ENCODE measurements at regions not wholly inside any gene's neighbourhood (a gene's known extent, or its start where the extent isn't known, plus 50 kb on each side); places are given as distances from the start of the nearest gene placed in this dataset.

GRCh38 chr1:30609336-30609998 lies 113.9 kb downstream of the MATN1 start:
- Histone ChIP-seq H3K36me3 (no peaks in the 10 kb centered on the region), H3K27ac (no peak overlapping the region), H3K27me3 (no peaks in the 10 kb centered on the region), H3K4me1 (no peaks in the 10 kb centered on the region), H3K9me3 (replicated peaks) (0 out of 2 replicates have a peak, but pooled peaks cover 3% of the 10 kb centered on the region), H3K4me3 (no peak overlapping the region)
- no peak for DNase-seq

DNA sequence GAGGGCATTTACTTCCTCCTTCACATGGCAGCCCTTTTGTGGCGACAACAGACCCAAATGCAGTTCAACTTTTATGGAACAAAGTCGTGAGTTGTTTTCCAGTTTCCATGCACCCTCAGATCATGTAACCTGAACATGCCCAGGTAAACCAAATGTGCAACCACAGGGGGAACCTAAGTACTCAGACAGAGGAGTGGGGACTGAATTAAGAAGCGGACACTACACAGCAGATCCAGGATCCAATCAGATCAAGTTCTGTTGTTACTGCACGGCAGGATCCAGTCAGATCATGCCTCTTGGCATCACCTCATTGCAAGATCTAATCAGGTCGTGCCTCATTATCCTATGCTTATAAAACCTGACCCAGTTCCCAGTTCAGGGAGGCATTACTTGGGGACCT lies 115.7 kb downstream of the MATN1 start:
- Histone ChIP-seq H3K27ac (no peak overlapping the region), H3K27me3 (no peaks in the 10 kb centered on the region), H3K4me1 (no peaks in the 10 kb centered on the region), H3K4me3 (no peak overlapping the region), H3K36me3 (no peaks in the 10 kb centered on the region), H3K9me3 (replicated peaks) (no peaks in the 10 kb centered on the region)
- no peak for DNase-seq

GRCh38 chr1:30606166-30606565 lies 117.2 kb downstream of the MATN1 start:
- no peaks in the 10 kb centered on the region for H3K9me3 ChIP-seq (replicated peaks)
- H3K36me3 ChIP-seq, result no peaks in the 10 kb centered on the region
- no peak overlapping the region for H3K4me3 ChIP-seq
- no peak for DNase-seq
- no peaks in the 10 kb centered on the region for H3K4me1 ChIP-seq
- no peaks in the 10 kb centered on the region for H3K27me3 ChIP-seq
- no peak overlapping the region for H3K27ac ChIP-seq

DNA sequence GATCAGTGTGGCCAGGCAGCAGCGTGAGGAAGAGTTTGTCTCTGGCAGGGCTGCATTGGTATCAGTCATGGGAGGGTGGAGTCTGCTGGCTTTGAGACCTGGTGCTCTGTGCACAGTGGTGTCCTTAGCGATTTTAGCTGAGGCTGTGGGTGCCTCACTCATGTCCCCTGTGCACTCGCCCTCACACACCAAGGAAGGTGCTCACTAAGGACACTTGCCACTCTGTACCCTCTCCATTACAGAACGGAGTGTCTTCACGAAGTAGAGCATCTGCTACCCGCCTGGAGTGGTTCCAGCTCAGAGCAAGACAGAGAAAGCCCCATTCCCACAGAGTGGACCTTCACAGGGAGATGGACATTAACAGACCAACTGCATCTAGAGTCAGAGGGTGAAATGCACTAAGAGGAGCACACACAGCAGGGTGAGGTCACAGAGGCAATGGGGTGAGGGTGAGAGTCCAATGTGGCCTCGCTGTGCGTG lies 117.9 kb downstream of the MATN1 start:
- Histone ChIP-seq H3K9me3 (replicated peaks) (no peaks in the 10 kb centered on the region), H3K4me3 (no peak overlapping the region), H3K27ac (no peak overlapping the region), H3K4me1 (no peaks in the 10 kb centered on the region), H3K36me3 (no peaks in the 10 kb centered on the region), H3K27me3 (no peaks in the 10 kb centered on the region)
- DNase-seq, result no peak

GRCh38 chr1:30604801-30605440 lies 118.5 kb downstream of the MATN1 start:
- Histone ChIP-seq H3K9me3 (replicated peaks) (no peaks in the 10 kb centered on the region), H3K27me3 (no peaks in the 10 kb centered on the region), H3K36me3 (no peaks in the 10 kb centered on the region), H3K4me3 (no peak overlapping the region), H3K27ac (no peak overlapping the region), H3K4me1 (no peaks in the 10 kb centered on the region)
- DNase-seq, result no peak

- no peaks in the 10 kb centered on the region for H3K4me1 ChIP-seq
- no peak for DNase-seq
- H3K27ac ChIP-seq, result no peak overlapping the region
These were observed 120.1 kb downstream of the MATN1 start for GRCh38 chr1:30603081-30603858.

GRCh38 chr1:30601316-30602085 lies 121.9 kb downstream of the MATN1 start:
- no peaks in the 10 kb centered on the region for H3K4me1 ChIP-seq
- no peaks in the 10 kb centered on the region for H3K9me3 ChIP-seq (replicated peaks)
- no peak overlapping the region for H3K4me3 ChIP-seq
- H3K27me3 ChIP-seq, result no peaks in the 10 kb centered on the region
- no peak for DNase-seq
- H3K36me3 ChIP-seq, result no peaks in the 10 kb centered on the region
- no peak overlapping the region for H3K27ac ChIP-seq

More at GRCh38 chr1:30603081-30603858, 120.1 kb downstream of the MATN1 start:
- Histone ChIP-seq H3K36me3 (no peaks in the 10 kb centered on the region), H3K27me3 (no peaks in the 10 kb centered on the region), H3K4me3 (no peak overlapping the region), H3K9me3 (replicated peaks) (no peaks in the 10 kb centered on the region)

DNA sequence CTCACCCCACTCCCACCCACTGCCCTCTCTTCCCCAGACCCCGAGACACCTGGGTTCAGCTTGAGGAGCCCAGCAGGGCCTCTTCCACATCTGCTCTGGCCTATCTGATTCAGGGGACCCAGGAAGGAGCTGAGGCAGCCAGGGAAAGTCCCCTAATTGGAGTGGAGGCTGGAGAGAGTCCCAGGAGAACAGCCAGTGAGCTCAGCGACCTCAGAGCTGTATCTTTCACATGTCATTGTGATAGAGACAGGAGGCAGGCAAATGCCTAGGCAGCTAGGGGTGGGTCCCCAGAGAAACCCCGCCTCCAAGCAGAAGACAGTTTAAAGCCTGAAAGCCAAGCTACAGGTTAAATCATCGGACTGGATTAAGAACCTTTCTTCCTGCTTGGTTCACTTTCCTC lies 122.7 kb downstream of the MATN1 start:
- H3K9me3 ChIP-seq (replicated peaks), result no peaks in the 10 kb centered on the region
- no peaks in the 10 kb centered on the region for H3K4me1 ChIP-seq
- DNase-seq, result no peak
- H3K4me3 ChIP-seq, result no peak overlapping the region
- H3K36me3 ChIP-seq, result no peaks in the 10 kb centered on the region
- no peaks in the 10 kb centered on the region for H3K27me3 ChIP-seq
- no peak overlapping the region for H3K27ac ChIP-seq

DNA sequence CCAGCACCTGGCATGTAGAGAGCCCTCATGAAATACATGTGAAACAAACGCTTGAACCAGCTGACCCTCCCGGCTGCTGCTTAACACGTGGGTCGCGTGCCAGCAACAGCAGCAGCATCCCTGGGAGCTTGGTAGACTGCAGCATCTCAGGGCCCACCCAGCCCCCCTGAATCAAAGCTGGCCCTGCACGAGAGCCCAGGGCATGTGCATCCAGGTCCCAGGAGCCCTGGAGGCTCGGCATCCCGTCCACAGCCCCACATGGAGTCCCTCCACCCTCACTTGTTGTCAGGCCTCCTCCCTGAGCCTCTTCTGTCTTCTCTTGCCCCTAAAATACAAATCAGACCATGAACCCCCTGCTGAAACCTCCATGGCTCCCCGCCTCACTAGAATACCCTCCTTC lies 123.1 kb downstream of the MATN1 start:
- Histone ChIP-seq H3K4me3 (no peak overlapping the region), H3K27ac (no peak overlapping the region), H3K27me3 (no peaks in the 10 kb centered on the region), H3K36me3 (no peaks in the 10 kb centered on the region), H3K9me3 (replicated peaks) (no peaks in the 10 kb centered on the region), H3K4me1 (no peaks in the 10 kb centered on the region)
- no peak for DNase-seq

- Histone ChIP-seq H3K27me3 (no peaks in the 10 kb centered on the region), H3K4me3 (no peak overlapping the region), H3K27ac (no peak overlapping the region), H3K9me3 (replicated peaks) (no peaks in the 10 kb centered on the region), H3K36me3 (no peaks in the 10 kb centered on the region), H3K4me1 (no peaks in the 10 kb centered on the region)
- peak; percentile 19 to 54 for DNase-seq
These were observed 123.7 kb downstream of the MATN1 start for GRCh38 chr1:30599721-30600120.

- no peak for DNase-seq
- Histone ChIP-seq H3K4me3 (no peak overlapping the region), H3K4me1 (no peaks in the 10 kb centered on the region), H3K27me3 (no peaks in the 10 kb centered on the region), H3K9me3 (replicated peaks) (no peaks in the 10 kb centered on the region), H3K27ac (no peak overlapping the region), H3K36me3 (no peaks in the 10 kb centered on the region)
These were observed 124.7 kb downstream of the MATN1 start for GRCh38 chr1:30598571-30599114.

- H3K9me3 ChIP-seq (replicated peaks), result no peaks in the 10 kb centered on the region
- no peak overlapping the region for H3K4me3 ChIP-seq
- H3K27me3 ChIP-seq, result no peaks in the 10 kb centered on the region
- DNase-seq, result no peak
- H3K4me1 ChIP-seq, result no peaks in the 10 kb centered on the region
- no peak overlapping the region for H3K27ac ChIP-seq
- no peaks in the 10 kb centered on the region for H3K36me3 ChIP-seq
These were observed 125.7 kb downstream of the MATN1 start for GRCh38 chr1:30597711-30598110.

- Histone ChIP-seq H3K27me3 (no peaks in the 10 kb centered on the region), H3K36me3 (no peaks in the 10 kb centered on the region), H3K27ac (no peak overlapping the region), H3K4me3 (no peak overlapping the region), H3K9me3 (replicated peaks) (no peaks in the 10 kb centered on the region), H3K4me1 (no peaks in the 10 kb centered on the region)
- no peak for DNase-seq
These were observed 126.5 kb downstream of the MATN1 start for GRCh38 chr1:30596891-30597290.

- H3K36me3 ChIP-seq, result no peaks in the 10 kb centered on the region
- H3K4me1 ChIP-seq, result no peaks in the 10 kb centered on the region
- no peak for DNase-seq
These were observed 126.9 kb downstream of the MATN1 start for GRCh38 chr1:30596470-30596869.

More at GRCh38 chr1:30596470-30596869, 126.9 kb downstream of the MATN1 start:
- Histone ChIP-seq H3K9me3 (replicated peaks) (no peaks in the 10 kb centered on the region), H3K27me3 (no peaks in the 10 kb centered on the region), H3K27ac (no peak overlapping the region), H3K4me3 (no peak overlapping the region)
